ENCODE measurements at regions not wholly inside any gene's neighbourhood (a gene's known extent, or its start where the extent isn't known, plus 50 kb on each side); places are given as distances from the start of the nearest gene placed in this dataset.
"Not testable (repeated sequence)": the region's sequence is repeated elsewhere in the genome, so short reads cannot be mapped to it uniquely, and the experiment has no call there.

- TF ChIP-seq TAF1 (IDR thresholded peaks at IDR 0.05; ENCODE audit: borderline replicate concordance, low read depth, low read length); POLR2A (IDR thresholded peaks at IDR 0.05; ENCODE audit: low read depth, low read length): not testable (repeated sequence)
Observed at GRCh38 chr2:131717907-131718306, 190.2 kb downstream of the CCDC74A start.
